ENCODE measurements at regions not wholly inside any gene's neighbourhood (a gene's known extent, or its start where the extent isn't known, plus 50 kb on each side); places are given as distances from the start of the nearest gene placed in this dataset.

DNA sequence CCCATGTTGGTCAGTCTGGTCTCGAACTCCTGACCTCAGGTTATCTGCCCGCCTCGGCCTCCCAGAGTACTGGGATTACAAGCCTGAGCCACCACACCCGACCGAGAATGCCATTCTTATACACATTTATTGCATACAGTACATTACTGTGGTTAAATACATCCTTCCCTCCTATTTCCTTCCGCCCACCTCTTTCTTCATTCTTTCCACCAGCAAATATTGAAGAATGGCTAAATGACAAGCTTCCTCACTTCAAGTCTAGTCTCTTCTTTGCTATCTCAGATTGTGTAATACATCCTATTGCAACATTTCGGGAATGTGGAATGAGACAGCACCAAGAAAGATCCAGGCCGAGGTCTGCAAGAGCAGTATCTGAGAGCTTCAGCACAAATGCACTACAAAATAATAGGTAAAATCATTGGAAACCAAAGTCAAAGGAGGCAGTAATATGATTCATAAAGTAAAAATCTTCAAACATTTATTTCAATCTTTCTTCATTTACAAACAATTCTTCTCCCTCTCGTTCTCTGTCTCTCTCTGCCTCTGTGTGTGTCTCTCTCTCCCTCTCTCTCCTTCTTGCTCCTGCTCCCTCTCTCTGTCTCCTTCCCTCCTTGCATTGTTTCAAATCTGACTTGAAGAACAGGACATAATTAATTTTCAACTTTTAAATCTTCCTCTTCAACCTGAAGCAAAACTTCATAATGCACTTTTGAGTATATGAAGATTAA is 94.7 kb upstream of the TGFBR2 start:
- TF ChIP-seq, protein P1, sequence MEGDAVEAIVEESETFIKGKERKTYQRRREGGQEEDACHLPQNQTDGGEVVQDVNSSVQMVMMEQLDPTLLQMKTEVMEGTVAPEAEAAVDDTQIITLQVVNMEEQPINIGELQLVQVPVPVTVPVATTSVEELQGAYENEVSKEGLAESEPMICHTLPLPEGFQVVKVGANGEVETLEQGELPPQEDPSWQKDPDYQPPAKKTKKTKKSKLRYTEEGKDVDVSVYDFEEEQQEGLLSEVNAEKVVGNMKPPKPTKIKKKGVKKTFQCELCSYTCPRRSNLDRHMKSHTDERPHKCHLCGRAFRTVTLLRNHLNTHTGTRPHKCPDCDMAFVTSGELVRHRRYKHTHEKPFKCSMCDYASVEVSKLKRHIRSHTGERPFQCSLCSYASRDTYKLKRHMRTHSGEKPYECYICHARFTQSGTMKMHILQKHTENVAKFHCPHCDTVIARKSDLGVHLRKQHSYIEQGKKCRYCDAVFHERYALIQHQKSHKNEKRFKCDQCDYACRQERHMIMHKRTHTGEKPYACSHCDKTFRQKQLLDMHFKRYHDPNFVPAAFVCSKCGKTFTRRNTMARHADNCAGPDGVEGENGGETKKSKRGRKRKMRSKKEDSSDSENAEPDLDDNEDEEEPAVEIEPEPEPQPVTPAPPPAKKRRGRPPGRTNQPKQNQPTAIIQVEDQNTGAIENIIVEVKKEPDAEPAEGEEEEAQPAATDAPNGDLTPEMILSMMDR (IDR thresholded peaks at IDR 0.05; ENCODE audit: unreplicated experiment), result no peak
- Mint-ChIP-seq H3K9me3 (ENCODE audit: low read depth) (no peaks in the 10 kb centered on the region), H3K27me3 (no peaks in the 10 kb centered on the region), H3K36me3 (ENCODE audit: insufficient read depth) (no peaks in the 10 kb centered on the region), H3K4me1 (ENCODE audit: low read depth) (no peaks in the 10 kb centered on the region), H3K4me3 (ENCODE audit: low read depth) (no peak overlapping the region), H3K27ac (no peak overlapping the region)
- no peak for DNase-seq (ENCODE audit: low spot score, unreplicated experiment)

DNA sequence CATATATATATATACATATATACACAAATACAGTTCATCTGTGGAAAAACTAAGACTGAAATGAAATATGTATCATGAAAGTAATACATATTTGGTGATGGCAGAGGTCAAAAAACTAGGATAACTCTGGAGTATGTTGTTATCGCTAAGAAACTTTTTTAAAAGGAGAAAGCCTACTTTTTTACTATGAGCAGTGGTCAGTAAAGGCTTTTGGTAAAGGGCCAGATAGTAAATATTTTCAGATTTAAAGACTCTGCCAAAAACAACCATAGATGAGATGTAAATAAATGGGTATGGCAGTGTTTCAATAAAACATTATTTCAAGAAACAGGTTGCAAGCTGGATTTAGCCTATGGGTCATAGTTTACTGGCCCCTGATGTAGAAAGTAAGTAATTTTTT is 93.8 kb upstream of the TGFBR2 start:
- no peaks in the 10 kb centered on the region for H3K27me3 Mint-ChIP-seq
- no peaks in the 10 kb centered on the region for H3K9me3 Mint-ChIP-seq (ENCODE audit: low read depth)
- H3K36me3 Mint-ChIP-seq (ENCODE audit: insufficient read depth), result no peaks in the 10 kb centered on the region
- no peak overlapping the region for H3K4me3 Mint-ChIP-seq (ENCODE audit: low read depth)
- TF ChIP-seq, protein P1 (IDR thresholded peaks at IDR 0.05; ENCODE audit: unreplicated experiment), result no peak
- no peak overlapping the region for H3K27ac Mint-ChIP-seq
- no peaks in the 10 kb centered on the region for H3K4me1 Mint-ChIP-seq (ENCODE audit: low read depth)
- DNase-seq (ENCODE audit: low spot score, unreplicated experiment), result no peak

DNA sequence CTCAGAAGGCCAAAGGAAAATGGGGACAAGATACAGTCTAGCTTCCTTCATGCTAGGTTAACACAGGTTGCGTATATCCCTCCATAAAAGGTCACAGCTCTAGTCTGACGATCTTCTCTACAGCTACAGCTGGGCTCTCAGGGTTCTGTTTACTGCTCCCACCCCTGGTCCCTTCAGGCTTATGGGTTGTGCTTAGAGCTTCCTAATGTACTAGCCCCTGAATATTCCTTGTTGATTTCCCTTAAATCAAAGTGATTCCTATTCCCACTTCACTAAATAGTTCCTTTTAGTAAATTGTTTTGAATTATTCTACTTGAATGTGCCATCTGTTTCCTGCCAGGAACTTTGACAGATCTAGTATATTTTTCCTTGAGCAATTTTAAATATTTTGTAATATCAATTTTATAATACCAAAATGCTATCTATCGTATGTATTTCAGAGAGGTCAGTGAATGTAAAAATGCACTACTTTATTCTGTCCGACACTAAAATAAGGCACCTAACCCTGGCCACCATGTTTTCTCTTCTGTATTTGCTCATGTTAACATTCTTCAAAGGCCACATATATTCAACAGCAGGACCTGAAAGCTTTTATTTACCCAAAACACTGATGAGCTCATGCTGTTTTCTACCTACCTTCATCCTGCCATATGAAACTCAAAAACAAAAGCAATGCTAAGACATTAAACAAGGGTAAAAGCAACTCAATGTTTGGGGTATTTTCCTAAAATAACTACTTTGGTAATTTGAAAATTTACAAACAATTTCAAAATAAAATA is 92.8 kb upstream of the TGFBR2 start:
- TF ChIP-seq, protein P1 (IDR thresholded peaks at IDR 0.05; ENCODE audit: unreplicated experiment), result no peak
- no peaks in the 10 kb centered on the region for H3K9me3 Mint-ChIP-seq (ENCODE audit: low read depth)
- H3K27ac Mint-ChIP-seq, result no peak overlapping the region
- no peaks in the 10 kb centered on the region for H3K36me3 Mint-ChIP-seq (ENCODE audit: insufficient read depth)
- DNase-seq (ENCODE audit: low spot score, unreplicated experiment), result no peak
- H3K27me3 Mint-ChIP-seq, result no peaks in the 10 kb centered on the region
- H3K4me3 Mint-ChIP-seq (ENCODE audit: low read depth), result no peak overlapping the region
- peaks cover 3% of the 10 kb centered on the region for H3K4me1 Mint-ChIP-seq (ENCODE audit: low read depth)

DNA sequence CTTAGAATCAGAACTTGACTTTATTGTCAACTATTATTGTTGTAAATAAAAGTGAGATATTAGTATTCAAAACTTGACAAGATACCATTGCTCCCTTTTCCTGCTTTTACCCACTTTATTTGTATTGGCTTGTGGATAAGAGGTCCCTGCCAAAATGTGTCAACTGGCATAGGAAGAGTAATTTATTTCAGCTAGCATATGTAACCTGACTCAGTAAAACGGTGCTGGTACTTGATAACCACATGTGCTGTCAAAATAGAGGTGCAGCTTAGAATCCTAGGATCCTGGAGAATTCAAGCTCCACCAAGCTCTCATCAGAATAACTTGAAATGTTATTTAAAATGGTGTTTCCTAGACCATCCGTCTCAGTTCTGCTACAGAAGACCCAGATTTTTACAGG is 90.2 kb upstream of the TGFBR2 start:
- no peaks in the 10 kb centered on the region for H3K9me3 Mint-ChIP-seq (ENCODE audit: low read depth)
- TF ChIP-seq, protein P1 (IDR thresholded peaks at IDR 0.05; ENCODE audit: unreplicated experiment), result no peak
- H3K36me3 Mint-ChIP-seq (ENCODE audit: insufficient read depth), result no peaks in the 10 kb centered on the region
- H3K27me3 Mint-ChIP-seq, result no peaks in the 10 kb centered on the region
- peaks cover 3% of the 10 kb centered on the region for H3K4me1 Mint-ChIP-seq (ENCODE audit: low read depth)
- H3K27ac Mint-ChIP-seq, result no peak overlapping the region
- no peak overlapping the region for H3K4me3 Mint-ChIP-seq (ENCODE audit: low read depth)
- DNase-seq (ENCODE audit: low spot score, unreplicated experiment), result no peak

DNA sequence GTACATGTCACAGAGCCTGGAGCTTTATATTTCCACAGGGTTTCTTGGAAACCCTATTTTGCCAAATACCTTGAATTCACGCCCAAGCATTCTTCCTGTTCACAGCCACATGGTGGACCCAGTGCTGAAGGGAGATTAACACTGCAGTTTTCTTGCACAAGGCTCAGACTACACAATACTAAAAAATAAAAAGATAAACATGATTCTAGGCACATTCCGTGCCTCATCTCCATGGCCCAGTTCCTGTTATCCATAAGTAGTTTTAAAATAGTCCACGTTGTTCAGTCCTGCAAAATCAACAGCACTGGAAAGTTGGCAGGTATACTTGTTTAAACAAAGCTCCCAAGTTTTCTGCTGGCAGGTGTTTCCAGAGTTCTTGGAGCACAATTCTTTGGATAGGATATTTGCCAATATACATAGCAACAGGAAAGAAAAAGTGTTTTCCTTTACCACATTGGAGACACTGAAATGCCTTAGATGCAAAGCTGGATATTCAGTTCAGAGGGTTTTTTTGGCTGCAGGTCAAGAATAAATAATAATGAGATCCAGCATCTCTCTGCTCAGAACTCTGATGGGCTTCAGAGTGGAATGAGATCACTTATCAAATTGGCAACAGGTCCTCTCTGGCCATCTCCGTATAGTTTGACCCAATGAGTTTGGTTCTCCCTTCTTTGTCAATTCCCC is 88.1 kb upstream of the TGFBR2 start:
- TF ChIP-seq, protein P1 (IDR thresholded peaks at IDR 0.05; ENCODE audit: unreplicated experiment), result no peak
- Mint-ChIP-seq H3K27me3 (no peaks in the 10 kb centered on the region), H3K4me3 (ENCODE audit: low read depth) (no peak overlapping the region), H3K27ac (no peak overlapping the region), H3K4me1 (ENCODE audit: low read depth) (peaks cover 3% of the 10 kb centered on the region), H3K9me3 (ENCODE audit: low read depth) (no peaks in the 10 kb centered on the region), H3K36me3 (ENCODE audit: insufficient read depth) (no peaks in the 10 kb centered on the region)
- DNase-seq (ENCODE audit: low spot score, unreplicated experiment), result no peak
